ENCODE measurements at regions not wholly inside any gene's neighbourhood (a gene's known extent, or its start where the extent isn't known, plus 50 kb on each side); places are given as distances from the start of the nearest gene placed in this dataset.

- DNase-seq (no peak), ATAC-seq (ENCODE audit: low read depth) (no peak)
- no peaks in the 10 kb centered on the region for H3K9me3 Mint-ChIP-seq
- H3K27me3 Mint-ChIP-seq = no peaks in the 10 kb centered on the region
- H3K4me3 Mint-ChIP-seq = no peak overlapping the region
- ChIA-PET POLR2A (no interaction called here), CTCF (no interaction called here)
- H3K36me3 Mint-ChIP-seq (ENCODE audit: low read depth) = no peaks in the 10 kb centered on the region
- intact Hi-C loops (cut with micrococcal nuclease) = no loop called here
- H3K4me1 Mint-ChIP-seq = no peaks in the 10 kb centered on the region
- TF ChIP-seq, protein P1, sequence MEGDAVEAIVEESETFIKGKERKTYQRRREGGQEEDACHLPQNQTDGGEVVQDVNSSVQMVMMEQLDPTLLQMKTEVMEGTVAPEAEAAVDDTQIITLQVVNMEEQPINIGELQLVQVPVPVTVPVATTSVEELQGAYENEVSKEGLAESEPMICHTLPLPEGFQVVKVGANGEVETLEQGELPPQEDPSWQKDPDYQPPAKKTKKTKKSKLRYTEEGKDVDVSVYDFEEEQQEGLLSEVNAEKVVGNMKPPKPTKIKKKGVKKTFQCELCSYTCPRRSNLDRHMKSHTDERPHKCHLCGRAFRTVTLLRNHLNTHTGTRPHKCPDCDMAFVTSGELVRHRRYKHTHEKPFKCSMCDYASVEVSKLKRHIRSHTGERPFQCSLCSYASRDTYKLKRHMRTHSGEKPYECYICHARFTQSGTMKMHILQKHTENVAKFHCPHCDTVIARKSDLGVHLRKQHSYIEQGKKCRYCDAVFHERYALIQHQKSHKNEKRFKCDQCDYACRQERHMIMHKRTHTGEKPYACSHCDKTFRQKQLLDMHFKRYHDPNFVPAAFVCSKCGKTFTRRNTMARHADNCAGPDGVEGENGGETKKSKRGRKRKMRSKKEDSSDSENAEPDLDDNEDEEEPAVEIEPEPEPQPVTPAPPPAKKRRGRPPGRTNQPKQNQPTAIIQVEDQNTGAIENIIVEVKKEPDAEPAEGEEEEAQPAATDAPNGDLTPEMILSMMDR (IDR thresholded peaks at IDR 0.05) = no peak
- no peak overlapping the region for H3K27ac Mint-ChIP-seq
Measured at GRCh38 chr5:152623951-152624350, 218.9 kb upstream of the NMUR2 start.

DNA sequence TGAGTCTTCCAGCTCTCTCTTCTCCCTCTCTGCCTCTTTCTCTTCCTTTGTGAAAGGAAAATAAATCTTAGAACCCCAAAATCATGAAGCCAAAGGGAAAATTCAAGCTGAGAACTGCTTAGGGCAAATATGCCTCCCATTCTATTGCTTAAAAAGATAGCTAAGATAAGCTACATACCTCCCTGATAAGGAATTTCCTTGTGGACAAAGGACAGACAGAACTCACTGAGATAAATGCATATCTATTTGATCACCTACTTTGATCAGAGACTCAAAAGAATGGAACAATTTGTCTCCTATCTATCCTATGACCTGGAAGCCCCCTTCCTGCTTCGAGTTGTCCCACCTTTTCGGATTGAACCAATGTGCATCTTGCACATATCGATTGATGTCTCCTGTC, 220.6 kb upstream of the NMUR2 start:
- POLR2A ChIA-PET = no interaction called here
- ATAC-seq (ENCODE audit: low read depth) (no peak), DNase-seq (no peak)
- Mint-ChIP-seq H3K27me3 (no peaks in the 10 kb centered on the region), H3K4me3 (no peak overlapping the region), H3K36me3 (ENCODE audit: low read depth) (no peaks in the 10 kb centered on the region), H3K27ac (no peak overlapping the region), H3K4me1 (no peaks in the 10 kb centered on the region), H3K9me3 (no peaks in the 10 kb centered on the region)
- TF ChIP-seq, protein P1 (IDR thresholded peaks at IDR 0.05) = no peak
- CTCF ChIA-PET = no interaction called here
- intact Hi-C loops (cut with micrococcal nuclease) = no loop called here

- Mint-ChIP-seq H3K9me3 (no peaks in the 10 kb centered on the region), H3K4me3 (no peak overlapping the region), H3K4me1 (no peaks in the 10 kb centered on the region), H3K36me3 (ENCODE audit: low read depth) (no peaks in the 10 kb centered on the region), H3K27ac (no peak overlapping the region), H3K27me3 (no peaks in the 10 kb centered on the region)
- intact Hi-C loops (cut with micrococcal nuclease) = no loop called here
- CTCF ChIA-PET = no interaction called here
- no peak for DNase-seq
- TF ChIP-seq, protein P1 (IDR thresholded peaks at IDR 0.05) = no peak
- POLR2A ChIA-PET = no interaction called here
- no peak for ATAC-seq (ENCODE audit: low read depth)
Measured at GRCh38 chr5:152631221-152631620, 226.1 kb upstream of the NMUR2 start.

- ATAC-seq (ENCODE audit: low read depth) (no peak), DNase-seq (no peak)
- no peak overlapping the region for H3K4me3 Mint-ChIP-seq
- H3K27me3 Mint-ChIP-seq = no peaks in the 10 kb centered on the region
- no peaks in the 10 kb centered on the region for H3K36me3 Mint-ChIP-seq (ENCODE audit: low read depth)
- TF ChIP-seq, protein P1 (IDR thresholded peaks at IDR 0.05) = no peak
- CTCF ChIA-PET = no interaction called here
- H3K27ac Mint-ChIP-seq = no peak overlapping the region
- POLR2A ChIA-PET = no interaction called here
- no peaks in the 10 kb centered on the region for H3K4me1 Mint-ChIP-seq
- no peaks in the 10 kb centered on the region for H3K9me3 Mint-ChIP-seq
- intact Hi-C loops (cut with micrococcal nuclease) = no loop called here
Measured at GRCh38 chr5:152632360-152632759, 227.3 kb upstream of the NMUR2 start.

DNA sequence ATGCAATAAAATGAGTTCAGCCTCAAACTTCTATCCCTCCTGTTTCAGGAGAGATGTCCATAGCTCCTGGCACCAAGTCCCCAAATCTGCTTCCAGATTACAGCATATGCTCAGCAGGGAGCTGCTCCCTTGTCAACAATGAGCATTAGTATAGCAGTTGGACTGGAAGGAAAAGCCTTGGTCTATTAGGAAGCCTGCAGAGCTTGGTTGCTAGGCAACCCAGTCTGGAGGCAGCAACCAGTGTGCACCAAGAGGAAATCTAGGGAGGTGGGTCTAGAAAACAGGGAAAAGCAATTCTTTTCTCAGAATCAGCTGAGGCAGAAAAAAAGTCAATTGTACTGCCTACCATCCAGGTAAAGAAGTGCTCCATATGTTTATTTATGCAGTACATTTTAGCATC, 229.5 kb upstream of the NMUR2 start:
- intact Hi-C loops (cut with micrococcal nuclease) = no loop called here
- Mint-ChIP-seq H3K4me1 (no peaks in the 10 kb centered on the region), H3K9me3 (no peaks in the 10 kb centered on the region), H3K36me3 (ENCODE audit: low read depth) (no peaks in the 10 kb centered on the region), H3K27me3 (no peaks in the 10 kb centered on the region), H3K27ac (no peak overlapping the region), H3K4me3 (no peak overlapping the region)
- CTCF ChIA-PET = no interaction called here
- TF ChIP-seq, protein P1 (IDR thresholded peaks at IDR 0.05) = no peak
- no peak for ATAC-seq (ENCODE audit: low read depth)
- DNase-seq = no peak
- POLR2A ChIA-PET = no interaction called here

Data from activated B cell treated with CpG ODN at 0.5 μM for 24 hours (primary cell).